DOHH2 (cell line): ENCODE measurements at regions not wholly inside any gene's neighbourhood (a gene's known extent, or its start where the extent isn't known, plus 50 kb on each side); places are given as distances from the start of the nearest gene placed in this dataset.

Experiments
- EZH2phosphoT487 ChIP-seq: fragments of 200-600 bp; sonication (generic); IDR thresholded peaks from 2 replicates; pipeline ENCODE4 v1.6.1; 2017; ENCODE audit warnings: borderline replicate concordance, mild to moderate bottlenecking, antibody characterized with exemption, low read length, moderate library complexity, mixed read lengths
- TF ChIP-seq, protein P1 (sequence below): fragments of 200-600 bp; sonication (generic); IDR thresholded peaks from one replicate; pipeline ENCODE4 v1.5.1; 2014; ENCODE audit warnings: antibody characterized with exemption, mild to moderate bottlenecking, low read depth, low read length; ENCODE audit not compliant: poor library complexity, severe bottlenecking

DNA sequence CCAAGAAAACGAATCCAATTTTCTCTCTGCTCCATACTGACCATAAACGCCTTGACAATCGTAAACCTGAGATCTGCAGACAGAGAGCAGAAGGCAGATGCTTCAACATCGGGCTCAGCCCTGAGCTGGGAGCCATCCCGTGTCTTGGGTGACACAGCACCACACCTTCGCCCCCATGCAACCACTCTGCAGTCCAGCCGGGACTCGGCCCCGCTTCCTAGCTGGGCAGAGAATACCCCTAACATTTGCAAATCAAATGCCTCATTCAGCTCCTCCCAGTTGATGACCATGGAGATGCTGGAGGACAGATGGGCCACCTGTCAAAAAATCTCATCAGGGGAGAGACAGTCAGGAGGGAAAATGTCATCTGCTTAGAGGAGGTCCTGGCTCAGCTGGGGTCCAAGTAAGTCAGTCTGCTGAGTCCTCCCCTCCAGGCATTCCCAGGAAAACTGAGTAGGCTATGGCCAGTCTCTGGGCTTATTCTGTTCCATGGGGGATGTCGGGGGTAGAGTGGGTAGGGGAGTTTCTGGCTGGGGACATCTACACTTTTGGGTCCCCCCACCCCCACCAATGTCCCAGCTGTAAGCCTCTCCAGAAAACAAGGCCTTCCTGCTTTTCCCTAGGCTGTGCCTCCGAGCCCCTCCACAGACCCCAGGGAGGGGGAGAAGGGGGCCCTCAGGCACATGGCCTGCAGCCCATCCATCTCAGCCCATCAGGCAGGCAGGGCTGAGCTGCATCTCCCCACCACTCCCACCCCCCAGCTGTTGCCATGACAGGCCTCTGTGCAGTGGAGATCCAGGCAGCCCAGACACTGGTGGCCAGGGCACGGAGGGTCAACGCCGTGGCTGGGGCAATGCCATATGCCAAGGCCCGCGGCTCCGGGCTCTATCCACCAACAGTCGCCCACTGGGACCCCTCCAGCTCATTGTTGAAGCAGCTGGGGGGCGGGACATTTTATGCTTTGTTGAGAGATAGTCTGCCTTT, 158.6 kb downstream of the AXIN2 start:
- TF ChIP-seq, protein P1, sequence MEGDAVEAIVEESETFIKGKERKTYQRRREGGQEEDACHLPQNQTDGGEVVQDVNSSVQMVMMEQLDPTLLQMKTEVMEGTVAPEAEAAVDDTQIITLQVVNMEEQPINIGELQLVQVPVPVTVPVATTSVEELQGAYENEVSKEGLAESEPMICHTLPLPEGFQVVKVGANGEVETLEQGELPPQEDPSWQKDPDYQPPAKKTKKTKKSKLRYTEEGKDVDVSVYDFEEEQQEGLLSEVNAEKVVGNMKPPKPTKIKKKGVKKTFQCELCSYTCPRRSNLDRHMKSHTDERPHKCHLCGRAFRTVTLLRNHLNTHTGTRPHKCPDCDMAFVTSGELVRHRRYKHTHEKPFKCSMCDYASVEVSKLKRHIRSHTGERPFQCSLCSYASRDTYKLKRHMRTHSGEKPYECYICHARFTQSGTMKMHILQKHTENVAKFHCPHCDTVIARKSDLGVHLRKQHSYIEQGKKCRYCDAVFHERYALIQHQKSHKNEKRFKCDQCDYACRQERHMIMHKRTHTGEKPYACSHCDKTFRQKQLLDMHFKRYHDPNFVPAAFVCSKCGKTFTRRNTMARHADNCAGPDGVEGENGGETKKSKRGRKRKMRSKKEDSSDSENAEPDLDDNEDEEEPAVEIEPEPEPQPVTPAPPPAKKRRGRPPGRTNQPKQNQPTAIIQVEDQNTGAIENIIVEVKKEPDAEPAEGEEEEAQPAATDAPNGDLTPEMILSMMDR, result no peak
- no peak for TF ChIP-seq EZH2phosphoT487
